Head of caudate nucleus (tissue), 42 donors: ENCODE measurements at regions not wholly inside any gene's neighbourhood (a gene's known extent, or its start where the extent isn't known, plus 50 kb on each side); places are given as distances from the start of the nearest gene placed in this dataset.
A peak's percentile ranks its signal among the peaks of the same experiment; 100 is the strongest.
"Not testable (repeated sequence)": the region's sequence is repeated elsewhere in the genome, so short reads cannot be mapped to it uniquely, and the experiment has no call there.

ENCODE experiments used
- DNase-seq, 42 donors: peaks; one replicate each; pipeline versions ENCODE4 v3.0.0 to v3.0.0-alpha.2; 2020 to 2021; ENCODE audit warnings: mixed read lengths in 7 of 42
- intact Hi-C: fragments of 100-400 bp; cut with DNase I; formaldehyde crosslinking; loops from one replicate; pipeline ENCODE4 v1.15.0; 2022

DNA sequence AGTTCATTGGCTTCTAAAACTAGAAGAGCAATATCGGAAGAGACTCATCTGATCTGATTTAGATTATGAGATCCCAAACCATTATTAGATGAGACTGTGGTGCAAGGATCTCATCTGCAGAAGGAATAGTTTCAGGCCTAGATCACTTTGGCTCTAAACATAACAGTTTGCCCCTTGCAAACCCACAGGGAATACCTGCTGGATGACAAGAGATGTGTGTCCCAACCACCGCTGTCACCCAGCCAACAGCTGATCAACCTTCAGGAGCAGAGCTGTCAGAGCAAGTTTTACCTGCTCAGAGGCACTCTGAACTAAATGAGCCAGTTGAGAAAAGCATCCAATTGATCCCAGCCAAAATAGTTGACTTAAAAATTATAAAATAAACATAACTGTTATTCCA is 64.0 kb upstream of the ST3GAL6 start:
- intact Hi-C loops = no loop called here
- DNase-seq = no peak

DNA sequence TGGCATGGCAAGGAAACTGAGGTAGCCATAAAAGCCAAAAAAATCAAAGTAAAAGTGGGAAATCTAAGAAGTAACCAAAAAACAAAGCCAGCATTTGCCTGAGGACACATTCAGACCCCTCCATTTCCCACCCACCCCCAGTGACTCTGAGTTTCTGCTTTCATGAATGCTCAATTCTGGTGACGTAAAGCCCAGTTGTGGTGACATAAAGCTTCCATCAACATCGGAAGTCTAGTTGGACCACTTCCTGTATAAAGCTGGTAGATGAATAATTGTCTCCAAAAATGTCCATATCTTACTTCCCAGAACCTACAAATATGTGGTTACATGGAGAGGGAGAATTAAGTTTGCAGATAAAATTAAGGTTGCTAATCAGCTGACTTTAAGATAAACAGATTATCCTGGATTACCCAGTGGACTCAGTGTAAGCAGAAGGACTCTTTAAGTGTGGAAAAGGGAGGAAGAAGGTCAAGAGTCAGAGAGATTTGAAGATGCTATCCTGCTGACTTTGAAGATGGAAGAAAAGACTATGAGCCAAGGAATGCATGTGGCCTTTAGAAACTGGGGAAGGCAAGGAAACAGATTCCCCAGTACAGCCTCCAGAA is 62.0 kb upstream of the ST3GAL6 start:
- intact Hi-C loops = no loop called here
- no peak for DNase-seq

DNA sequence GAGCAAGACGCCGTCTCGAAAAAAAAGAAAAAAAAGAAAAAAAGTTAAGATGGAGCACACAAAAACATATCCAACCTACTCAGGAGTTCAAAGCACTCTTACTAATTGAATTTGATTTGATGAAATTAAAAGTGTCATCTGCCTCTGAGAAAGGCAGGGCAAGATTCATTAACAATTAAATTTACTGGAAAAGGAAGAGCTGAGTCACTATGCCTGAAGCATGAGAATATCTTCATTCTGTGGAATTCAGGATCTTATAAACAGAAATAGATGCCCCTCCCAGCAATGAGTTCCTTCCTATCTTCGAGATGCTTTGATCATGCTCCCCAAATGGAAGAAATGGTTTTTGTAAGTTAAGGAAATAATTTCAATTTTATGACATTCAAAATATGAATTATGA is 61.0 kb upstream of the ST3GAL6 start:
- DNase-seq = no peak
- intact Hi-C loops = no loop called here

DNA sequence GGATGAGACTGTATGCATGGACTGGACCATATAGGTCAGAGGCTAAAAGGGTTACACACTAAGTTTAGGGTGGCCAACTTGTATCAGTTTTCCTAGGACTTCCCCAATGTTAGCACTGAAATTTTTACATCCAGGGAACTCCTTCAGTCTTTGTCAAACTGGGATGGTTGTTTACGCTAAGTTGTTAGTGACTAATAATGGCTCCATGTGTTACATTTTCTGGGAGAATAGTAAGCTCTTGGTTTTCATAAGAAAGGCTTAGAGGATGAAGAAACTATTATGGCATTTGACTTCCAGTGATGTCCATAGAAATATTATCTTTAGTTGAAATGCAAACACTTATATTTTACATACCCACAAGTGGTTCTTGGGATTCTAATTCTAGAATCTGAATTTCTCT is 57.9 kb upstream of the ST3GAL6 start:
- intact Hi-C loops = no loop called here
- no peak for DNase-seq

DNA sequence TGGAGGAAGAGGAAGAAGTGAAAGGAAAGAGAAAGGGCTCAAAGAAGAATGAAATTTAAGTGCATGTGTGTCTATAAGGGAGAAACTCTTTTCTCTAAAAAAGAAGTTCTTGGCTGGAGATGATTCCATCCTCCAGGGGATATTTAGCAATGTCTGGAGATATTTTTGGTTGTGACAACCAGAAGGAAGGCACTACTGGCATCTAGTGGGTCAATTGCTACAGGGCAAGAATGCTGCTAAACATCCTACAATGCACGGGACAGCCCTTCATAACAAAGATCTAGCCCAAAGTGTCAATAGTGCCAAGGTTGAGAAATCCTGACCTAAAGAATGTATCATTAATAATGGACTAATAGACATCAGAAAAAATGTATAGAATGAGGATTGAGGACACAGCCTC is 57.4 kb upstream of the ST3GAL6 start:
- no peak for DNase-seq
- intact Hi-C loops = no loop called here

DNA sequence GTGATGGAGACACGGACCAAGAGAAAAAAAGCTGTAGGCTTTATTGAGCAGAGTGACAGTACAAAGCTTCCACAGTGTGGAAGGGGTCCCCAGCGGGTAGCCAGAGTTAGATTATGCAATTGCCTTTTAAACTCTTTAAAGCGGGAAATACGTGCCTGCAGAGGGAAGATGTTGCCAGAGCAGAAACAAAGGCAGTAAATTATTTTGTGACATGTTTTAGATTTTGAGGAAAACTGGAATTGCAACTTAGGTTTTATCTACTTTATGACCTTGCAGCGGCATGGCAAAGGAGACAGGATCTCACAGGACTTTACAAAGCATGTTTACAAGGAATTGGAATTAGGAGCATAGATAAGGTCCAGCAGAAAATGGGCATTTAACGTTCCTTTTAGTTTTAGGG is 54.5 kb upstream of the ST3GAL6 start:
- intact Hi-C loops = not testable (repeated sequence)
- peak in 1 of 42 donors; percentile 55 for DNase-seq

DNA sequence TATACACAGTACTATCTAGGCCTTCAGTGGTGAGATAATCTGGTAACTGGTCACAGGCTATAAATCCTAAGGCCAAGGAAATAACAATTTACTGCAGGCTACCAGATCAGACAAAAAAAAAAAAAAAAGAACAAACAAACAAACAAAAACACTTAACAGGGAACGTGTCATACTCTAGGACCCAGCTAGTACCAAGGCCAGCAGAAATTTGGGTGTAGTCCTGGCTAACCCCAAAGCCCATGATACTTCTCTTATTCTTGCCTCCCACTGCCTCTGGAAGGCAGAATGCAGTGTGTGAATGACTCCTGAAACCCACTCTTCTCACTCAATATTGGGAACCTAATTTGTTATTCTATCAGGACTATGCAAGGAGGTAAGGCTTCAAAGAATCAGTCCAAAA is 53.7 kb upstream of the ST3GAL6 start:
- intact Hi-C loops = no loop called here
- DNase-seq = no peak

DNA sequence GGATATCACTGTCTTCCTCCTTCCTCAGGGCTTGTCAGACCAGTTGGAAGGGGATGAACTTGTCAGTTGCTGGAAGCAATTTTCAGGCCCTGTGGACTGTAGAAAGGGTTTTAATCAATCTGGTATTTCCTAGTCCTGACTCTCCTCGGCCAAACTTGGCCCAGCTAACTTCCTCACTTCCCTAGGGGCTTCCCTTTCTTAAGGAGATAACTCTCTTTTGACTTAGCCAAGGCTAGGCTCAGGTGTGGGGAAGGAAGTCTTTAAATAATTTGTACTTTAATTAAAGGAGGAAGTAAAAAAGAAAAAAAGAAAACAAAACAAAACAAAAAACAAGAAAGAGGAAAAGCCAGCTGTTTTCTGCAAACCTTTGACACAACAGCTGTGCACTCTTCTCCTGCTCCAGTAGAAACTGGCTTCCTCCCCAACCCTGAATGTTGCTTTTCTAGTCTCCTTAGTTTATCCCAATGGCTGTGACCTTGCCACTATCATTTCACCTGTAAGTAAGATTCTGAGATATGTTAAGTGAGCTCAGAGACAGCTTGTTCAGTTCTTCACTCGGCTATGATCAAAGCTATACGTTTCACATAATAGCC is 53.0 kb upstream of the ST3GAL6 start:
- DNase-seq = no peak
- intact Hi-C loops = no loop called here

DNA sequence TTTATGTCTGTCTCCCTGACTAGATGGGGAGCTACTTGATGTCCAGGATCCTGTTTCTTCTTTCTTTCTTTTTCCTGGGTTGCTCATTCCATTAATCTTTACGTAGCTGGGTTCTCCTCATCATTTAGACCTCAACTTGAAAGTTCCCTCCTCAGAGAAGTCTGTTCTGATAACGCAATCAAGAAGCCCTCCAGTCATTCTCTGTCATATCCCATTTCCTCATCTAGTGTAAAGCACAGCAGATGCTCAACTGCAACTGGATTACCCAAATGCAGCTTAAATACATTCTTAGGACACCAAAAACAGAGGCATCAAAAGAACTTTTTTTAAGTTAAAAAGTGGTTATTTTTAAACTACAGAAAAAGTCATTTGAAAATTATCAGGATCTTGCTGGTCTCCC is 51.7 kb upstream of the ST3GAL6 start:
- no peak for DNase-seq
- intact Hi-C loops = no loop called here

DNA sequence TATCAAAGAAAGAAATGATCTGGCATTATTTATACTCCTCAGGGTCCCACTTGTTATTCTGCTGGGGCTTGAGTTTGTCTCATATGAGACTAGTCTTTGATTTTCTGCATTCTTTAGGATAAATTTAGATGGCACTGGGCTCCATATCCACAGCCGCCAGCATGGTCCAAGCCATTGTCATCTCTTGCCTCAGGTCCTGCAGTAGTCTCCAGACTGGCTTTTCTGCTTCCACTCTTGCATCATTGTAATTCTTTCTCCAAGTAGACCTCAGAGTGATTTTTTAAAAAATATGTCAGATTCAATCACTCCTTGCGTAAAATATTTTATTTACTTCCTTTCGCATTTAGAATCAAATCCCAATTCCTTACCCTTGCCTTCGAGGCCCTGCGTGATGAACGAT is 50.4 kb upstream of the ST3GAL6 start:
- no peak for DNase-seq
- intact Hi-C loops = no loop called here

DNA sequence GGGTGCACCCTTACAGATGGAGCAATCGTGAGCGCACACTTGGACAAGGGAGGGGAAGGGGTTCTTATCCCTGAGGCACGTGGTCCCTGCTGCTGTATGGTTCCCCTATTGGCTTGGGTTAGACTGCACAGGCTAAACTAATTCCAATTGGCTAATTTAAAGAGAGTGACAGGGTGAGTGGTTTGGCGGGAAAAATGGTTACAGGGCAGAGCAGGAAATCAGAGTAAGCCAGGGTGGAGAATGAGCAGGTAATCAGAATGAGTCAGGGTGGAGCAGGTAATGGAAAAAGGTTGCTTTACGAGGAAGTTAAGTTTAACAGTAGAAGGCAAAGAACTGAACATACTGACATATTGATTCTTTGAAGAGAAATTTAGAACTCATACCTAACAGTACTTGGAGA is 49.8 kb upstream of the ST3GAL6 start:
- intact Hi-C loops, DNase-seq: not testable (repeated sequence)
